22Rv1 (cell line): ENCODE measurements at regions not wholly inside any gene's neighbourhood (a gene's known extent, or its start where the extent isn't known, plus 50 kb on each side); places are given as distances from the start of the nearest gene placed in this dataset.

Experiments used
- ZFX ChIP-seq: fragments of 450-650 bp; IDR thresholded peaks from 2 replicates; pipeline ENCODE4 v1.6.1; 2017; ENCODE audit warnings: antibody characterized with exemption, borderline replicate concordance
- TF ChIP-seq, protein P1 (sequence below): fragments of 450-650 bp; IDR thresholded peaks from 2 replicates; pipeline ENCODE4 v1.5.1; 2017; ENCODE audit warnings: mild to moderate bottlenecking

DNA sequence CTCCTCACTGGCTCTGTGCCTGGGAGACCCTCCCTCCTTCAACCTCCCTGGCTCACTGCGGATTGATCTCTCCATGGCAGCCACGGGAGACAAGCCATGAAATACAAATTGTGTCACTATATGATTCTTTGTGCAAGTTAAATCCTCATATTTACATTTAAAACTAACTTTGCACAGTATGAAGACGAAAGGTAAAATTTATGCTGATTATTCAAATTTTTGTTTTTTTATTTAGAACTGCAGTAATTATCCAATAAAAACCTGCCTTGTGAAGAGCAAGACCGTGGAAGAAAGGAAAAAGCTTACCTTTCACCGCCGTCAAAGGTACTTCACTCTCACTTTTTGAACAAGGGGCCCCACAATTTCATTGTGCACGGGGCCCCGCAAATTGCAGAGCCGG is 436.9 kb downstream of the EIPR1 start:
- TF ChIP-seq, protein P1, sequence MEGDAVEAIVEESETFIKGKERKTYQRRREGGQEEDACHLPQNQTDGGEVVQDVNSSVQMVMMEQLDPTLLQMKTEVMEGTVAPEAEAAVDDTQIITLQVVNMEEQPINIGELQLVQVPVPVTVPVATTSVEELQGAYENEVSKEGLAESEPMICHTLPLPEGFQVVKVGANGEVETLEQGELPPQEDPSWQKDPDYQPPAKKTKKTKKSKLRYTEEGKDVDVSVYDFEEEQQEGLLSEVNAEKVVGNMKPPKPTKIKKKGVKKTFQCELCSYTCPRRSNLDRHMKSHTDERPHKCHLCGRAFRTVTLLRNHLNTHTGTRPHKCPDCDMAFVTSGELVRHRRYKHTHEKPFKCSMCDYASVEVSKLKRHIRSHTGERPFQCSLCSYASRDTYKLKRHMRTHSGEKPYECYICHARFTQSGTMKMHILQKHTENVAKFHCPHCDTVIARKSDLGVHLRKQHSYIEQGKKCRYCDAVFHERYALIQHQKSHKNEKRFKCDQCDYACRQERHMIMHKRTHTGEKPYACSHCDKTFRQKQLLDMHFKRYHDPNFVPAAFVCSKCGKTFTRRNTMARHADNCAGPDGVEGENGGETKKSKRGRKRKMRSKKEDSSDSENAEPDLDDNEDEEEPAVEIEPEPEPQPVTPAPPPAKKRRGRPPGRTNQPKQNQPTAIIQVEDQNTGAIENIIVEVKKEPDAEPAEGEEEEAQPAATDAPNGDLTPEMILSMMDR, result no peak
- no peak for TF ChIP-seq ZFX
